Stimulated activated CD8-positive, alpha-beta memory T cell treated with anti-CD3 and anti-CD28 coated beads, Interleukin-4, amount 100 ng/mL, for 1 hour (primary cell): ENCODE measurements at regions not wholly inside any gene's neighbourhood (a gene's known extent, or its start where the extent isn't known, plus 50 kb on each side); places are given as distances from the start of the nearest gene placed in this dataset.
"Not testable (repeated sequence)": the region's sequence is repeated elsewhere in the genome, so short reads cannot be mapped to it uniquely, and the experiment has no call there.

Source experiments
- DNase-seq, 2 donors: peaks; one replicate each; pipeline ENCODE4 v3.0.0-alpha.2; 2020; ENCODE audit warnings: low read depth in 2 of 2, low spot score in 1 of 2

DNA sequence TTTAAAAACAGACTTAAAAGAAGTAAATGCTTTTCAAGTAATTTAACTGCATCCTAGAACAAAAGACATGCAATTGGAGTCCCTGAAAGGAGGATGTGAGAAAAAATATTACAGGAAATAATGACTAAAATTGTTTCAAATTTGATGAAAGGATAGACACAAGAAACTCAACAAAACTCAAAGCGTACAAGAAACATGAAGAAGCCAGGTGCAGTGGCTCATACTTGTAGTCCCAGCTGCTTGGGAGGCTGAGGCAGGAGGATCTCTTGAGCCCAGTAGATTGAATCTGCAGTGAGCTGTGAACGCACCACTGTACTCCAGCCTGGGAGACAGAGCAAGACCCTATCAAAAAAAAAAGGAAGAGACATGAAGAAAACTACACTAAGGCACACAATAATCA is 118.1 kb upstream of the SLC39A10 start:
- no peak for DNase-seq

DNA sequence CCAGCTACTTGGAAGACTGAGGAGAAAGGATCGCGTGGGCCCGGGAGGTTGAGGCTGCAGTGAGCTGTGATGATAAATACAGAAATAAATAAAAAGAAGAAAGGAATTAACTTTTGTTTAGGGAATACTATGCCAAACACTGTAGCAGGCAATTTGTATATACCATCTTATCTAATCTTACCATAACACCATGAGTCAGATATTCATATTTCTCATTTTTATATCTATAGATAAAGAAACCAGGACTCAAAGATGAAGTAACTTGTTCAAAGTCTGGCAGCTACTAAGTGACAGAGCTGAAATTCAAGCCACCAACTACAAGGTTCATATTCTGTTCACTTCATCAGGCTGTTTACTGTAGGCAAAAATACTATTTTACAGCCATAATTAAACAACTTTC is 119.2 kb upstream of the SLC39A10 start:
- DNase-seq: no peak

DNA sequence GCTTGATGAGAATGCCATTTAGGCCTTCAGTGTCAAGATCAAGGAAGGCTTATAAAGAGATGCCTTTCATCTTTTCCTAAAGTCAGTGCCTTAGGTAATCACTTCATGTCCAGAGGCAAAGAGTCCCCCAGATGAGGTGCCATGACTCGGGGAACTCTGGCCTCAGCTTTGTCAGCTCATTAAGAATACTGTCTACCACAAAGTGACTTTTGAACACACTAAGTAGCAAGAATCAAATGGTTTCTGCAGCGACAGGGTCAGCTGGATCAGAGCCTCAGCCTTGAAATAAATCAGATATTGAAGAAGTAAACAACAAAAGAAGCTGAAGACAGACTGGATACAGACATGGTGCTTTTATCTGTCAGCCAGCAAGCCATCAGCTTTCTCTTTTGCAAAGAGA is 120.1 kb upstream of the SLC39A10 start:
- no peak for DNase-seq

DNA sequence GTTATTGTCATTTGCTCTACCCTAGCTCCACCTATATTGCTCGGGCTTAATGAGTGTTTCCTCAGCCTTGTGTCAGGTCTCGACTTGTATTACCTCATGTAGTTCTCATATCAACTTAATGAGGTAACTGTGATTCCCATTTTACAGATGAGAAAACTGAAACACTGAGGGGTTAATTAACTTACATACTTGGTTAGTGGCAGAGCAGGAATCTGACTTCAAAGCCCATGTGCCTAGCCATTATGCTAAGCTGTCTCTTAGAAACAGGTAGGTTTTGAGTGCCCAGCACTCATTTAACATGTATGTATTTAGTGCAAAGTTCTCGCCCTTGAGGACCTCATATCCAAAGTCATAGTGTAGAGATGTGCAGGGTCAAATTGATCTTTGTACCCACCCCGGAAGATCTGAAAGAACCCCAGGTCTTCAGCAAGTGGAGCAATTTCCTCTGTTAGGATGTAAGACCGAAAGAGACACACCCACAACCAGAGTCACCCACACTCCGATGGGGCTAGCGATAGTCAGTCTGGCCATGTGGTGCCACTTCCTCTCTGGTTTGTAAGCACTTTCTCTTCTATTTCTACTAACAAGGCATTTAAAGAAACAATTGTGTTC is 121.0 kb upstream of the SLC39A10 start:
- DNase-seq: peak in 1 of 2 donors; percentile 51

DNA sequence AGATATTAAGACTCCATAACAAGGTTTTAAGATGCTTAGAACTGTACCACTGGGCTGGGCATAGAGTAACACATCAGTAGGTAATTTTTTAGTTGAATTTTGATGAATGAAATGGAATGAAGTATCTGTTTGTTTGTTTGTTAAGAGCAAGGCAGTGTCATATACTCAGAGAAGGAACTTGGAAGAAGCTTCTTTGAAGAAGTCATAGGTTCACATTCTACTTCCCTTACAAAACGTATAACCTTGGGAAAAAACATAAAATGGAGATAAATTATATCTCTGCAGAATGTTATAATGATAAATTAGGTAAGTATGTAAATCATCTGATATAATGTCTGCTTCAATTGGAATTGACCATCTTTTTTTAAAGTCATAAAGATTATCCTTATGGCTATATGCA is 122.1 kb upstream of the SLC39A10 start:
- DNase-seq: no peak

DNA sequence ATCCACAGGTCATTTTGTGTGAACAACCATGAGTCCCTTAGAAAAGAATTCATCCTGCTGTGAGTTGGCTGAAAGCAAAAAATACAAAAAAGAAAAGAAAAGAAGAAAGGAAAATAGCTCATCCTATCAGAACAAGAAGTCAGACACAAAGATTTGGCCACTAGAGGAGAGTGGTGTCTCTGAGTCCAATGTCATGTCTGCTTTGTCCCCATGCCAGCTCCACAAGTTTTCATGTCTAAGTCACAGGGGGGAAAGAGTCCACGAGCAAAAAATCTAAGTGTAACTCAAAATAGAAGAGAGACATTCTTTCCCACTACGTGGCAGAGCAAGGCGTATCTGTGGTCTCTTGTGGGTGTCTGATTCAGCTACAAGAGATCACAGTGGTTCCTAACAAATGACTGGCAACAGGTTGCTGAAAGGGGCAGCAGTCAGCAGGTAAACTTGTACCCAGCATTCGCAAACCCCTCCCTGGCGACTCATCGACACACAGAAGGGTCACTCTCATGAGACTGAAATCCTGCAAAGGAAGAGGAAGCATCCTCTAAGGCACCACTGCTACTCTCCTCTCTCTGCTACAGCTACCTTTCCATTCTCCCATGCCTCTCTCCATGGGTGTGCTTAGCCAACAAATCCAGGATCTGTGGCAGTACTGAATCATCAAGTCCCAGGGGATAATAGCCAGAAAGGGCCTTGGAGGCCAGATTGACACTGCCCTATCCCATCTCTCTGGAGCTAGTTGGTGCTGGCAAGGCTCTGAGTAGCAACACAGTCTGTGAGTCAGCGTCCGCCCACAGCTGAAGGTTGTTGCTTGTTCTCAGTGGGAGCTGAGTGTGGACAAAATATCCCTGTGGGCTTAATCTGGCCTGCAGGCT is 123.0 kb upstream of the SLC39A10 start:
- DNase-seq: peak; percentile 25 to 38

DNA sequence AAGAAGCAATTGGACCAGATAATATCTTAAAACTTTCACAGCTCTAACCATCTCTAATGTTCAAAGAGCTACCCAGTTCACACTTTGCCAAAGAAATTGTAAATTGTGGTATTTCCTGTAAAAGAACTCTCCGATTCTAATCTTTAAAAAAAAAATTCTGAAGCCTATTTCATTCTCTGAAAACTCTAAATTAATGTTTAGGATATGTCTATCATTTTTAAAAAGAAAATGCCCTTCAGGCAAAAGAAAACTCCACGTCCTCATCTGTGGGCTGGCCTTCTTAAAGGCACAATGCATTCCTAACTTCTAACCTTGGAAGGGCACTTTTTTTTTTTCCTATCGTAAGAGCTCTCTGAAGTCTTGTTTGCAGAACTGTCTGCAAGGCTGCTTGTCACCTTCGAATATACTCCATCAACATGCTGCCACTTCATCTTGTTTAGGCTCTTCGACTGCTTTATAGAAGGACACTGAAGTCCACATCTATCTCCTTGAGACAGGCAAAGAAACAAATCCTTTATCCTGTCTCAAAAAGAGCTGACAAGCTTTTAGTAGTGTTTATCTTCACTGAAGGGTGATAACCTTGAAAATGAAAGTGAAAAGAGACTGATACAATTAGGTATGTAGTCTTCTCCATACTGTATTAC is 124.3 kb upstream of the SLC39A10 start:
- no peak for DNase-seq

DNA sequence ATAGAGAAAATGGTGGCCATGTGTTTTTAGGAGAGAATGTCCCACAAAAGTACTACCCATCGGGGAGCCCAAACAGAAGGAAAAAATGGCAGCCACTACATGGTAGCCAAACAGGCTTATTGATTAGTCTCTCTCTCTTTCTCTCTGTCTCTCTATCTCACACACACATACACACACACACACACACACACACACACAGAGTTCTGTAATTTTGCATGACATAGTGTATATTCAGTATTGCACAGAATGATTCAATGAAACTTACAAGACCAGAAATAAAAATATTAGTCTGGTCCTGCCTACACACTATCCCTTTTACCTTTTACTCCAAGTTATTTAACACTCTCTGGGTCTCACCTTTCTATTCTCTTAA is 124.8 kb upstream of the SLC39A10 start:
- no peak for DNase-seq

DNA sequence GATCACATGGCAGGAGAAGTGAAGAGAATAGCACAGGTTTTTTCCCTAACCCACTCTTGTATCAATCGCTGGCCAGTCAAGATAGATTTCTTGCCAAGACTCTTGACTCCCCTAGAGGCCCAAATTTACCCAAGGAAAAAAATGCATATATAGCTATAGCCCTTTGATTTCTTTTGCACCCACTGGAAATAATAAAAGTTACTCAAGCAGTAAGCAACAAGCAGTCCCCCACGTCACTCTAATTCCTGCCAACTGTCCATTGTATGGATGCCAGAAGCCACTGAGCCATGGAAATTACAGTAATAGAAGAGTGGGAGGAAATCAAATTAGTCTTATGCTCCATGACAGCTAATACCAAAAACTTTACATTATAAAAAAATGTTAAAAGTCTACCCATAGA is 125.3 kb upstream of the SLC39A10 start:
- no peak for DNase-seq

DNA sequence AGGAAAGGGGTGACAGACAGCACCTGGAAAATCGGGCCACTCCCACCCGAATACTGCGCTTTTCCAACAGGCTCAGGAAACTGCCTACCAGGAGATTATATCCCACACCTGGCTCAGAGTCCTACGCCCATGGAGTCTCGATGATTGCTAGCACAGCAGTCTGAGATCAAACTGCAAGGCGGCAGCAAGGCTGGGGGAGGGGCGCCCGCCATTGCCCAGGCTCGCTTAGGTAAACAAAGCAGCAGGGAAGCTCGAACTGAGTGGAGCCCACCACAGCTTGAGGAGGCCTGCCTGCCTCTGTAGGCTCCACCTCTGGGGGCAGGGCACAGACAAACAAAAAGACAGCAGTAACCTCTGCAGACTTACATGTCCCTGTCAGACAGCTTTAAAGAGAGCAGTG is 133.8 kb upstream of the SLC39A10 start:
- not testable (repeated sequence) for DNase-seq

DNA sequence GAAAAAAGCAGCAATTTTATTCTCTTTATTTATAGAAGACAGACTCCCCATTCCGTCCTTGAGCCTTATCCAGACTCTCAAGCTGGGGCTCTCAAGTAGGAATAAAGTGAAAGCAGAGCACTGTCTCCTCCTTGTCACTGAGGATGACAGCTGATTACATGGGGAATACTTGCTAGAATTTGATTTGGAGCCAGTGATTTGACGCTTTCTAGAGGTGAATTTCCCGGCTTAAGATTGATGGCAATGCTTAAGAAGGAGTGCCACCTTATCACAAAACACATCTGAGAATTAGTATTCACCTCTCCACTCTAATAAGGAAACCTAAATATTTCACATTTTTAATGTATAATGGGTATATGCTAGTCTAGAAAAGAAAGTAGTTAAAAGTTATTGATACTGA is 135.4 kb upstream of the SLC39A10 start:
- no peak for DNase-seq

DNA sequence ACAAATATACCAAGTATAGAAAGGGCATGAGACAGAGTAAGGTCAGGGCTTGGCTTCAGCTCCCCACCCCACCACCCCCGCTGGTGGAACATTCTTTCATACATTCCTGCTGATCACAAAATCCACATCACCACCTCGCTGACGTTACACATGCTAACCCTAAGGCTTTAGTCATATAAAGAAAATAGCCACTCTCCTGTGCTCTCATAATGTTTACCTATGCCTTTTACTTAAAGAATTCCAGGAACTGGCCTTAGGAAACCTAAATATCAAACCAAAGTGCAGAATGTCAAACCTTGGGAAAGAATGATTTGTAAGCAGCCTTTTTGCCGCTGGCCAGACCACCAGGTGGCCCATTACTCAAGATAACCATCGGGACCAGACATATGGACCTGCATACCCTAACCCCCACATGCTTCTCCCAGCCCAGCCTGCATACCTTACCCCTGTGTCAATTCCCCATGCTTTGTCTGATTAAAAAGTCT is 136.3 kb upstream of the SLC39A10 start:
- DNase-seq: no peak

DNA sequence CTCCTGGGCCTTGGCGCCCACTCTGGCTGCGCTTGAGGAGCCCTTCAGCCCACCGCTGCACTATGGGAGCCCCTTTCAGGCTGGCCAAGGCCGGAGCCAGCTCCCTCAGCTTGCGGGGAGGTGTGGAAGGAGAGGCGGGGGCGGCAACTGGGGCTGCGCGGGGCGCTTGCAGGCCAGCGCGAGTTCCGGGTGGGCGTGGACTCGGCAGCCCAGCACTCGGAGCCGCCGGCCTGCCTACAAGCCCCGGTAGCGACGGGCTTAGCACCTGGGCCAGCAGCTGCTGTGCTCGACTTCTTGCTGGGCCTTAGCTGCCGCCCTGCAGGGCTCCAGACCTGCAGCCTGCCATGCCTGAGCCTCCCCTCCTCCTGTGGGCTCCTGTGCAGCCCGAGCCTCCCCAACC is 141.5 kb upstream of the SLC39A10 start:
- DNase-seq: no peak

DNA sequence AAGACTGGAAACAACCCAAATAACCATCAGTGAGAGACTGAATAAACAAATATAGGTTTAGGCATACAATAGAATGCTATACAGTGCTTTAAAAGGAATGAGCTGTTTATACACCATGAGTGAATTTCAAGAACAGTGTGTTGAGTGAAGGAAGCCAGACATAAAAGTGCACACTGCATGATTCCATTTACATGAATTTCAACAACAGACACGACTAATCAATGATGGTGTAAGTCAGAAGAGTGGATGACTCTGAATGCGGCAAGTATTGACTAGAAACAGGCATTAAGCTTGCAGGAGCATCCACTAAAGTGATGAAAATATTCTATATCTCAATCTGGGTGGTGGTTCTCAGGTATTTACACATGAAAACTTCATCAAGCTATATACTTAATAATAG is 142.7 kb upstream of the SLC39A10 start:
- no peak for DNase-seq

DNA sequence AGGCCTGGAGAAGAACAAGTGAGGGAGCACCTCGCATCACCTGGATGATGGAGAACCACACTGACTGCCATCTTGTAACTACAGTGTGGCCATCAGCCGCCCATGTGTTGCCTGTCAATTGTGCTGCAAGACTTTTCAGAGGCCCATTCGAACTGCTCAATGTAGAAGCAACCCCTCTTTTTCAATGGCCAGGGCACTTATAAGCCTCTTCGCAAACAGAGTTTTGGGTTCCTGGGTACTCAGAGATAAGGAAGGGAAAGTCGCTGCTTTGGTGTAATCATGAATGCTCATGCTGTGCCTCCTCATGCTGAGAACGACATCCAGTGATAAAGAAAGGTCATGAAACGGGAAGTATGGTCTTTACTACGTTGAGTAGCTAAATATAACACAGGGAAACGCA is 143.9 kb upstream of the SLC39A10 start:
- DNase-seq: no peak

DNA sequence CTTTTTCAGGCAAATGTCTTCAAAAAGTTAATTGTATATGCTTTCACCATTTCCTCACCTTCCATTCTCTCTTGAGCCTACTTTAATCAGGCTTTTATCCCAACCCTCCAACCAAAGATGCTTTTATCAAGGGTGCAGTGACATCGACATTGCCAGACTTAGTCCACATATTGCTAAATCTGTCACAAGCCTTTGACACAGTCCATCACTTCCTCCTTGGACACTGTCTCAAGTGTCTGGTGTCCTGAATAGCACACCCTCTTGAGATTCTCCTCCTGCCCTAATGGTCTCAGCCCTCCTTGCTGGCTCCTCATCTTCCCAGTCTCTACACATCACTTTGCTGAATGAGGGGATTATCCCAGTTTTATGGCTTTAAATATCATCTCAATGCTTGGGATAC is 147.5 kb upstream of the SLC39A10 start:
- no peak for DNase-seq

DNA sequence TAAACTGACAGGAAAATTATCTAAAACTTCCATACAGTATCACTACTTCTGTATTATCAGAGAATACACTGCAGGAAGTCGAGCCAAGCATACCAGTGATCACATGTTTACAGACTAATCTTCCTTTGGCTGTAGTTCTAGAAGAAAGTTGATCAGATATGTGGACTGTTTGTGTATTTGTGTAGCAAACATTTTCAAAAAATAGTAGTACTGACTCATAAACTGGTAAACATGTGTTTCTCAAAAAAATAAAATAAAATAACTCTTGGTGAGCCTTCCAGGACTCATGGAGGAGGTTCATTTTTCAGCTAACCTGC is 148.9 kb upstream of the SLC39A10 start:
- no peak for DNase-seq

DNA sequence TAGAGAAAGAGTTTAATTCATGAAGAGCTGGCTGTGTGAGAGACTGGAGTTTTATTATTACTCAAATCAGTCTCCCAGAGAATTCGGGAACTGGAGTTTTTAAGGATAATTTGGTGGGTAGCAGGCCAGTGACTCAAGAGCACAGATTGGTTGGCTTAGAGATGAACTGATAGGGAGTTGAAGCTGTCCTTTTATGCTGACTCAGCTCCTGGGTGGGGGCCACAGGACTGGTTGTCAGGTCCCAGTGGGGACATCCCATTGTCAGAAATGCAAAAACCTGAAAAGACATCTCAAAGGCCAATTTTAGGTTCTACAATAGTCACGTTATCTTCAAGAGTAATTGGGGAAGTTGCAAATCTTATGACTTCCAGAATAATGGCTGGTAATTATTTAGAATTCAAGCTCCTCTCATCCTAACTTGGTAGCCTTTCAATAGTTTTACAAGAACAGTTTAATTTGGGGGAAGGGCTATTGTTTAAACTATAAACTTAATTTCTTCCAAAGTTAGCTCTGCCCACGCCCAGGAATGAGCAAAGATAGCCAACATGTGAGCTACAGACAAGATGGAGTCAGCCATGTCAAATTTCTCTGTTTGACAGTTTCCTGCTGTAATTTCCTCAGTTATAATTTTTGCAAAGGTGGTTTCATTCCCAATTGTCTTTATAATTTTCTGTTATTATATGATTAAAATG is 149.4 kb upstream of the SLC39A10 start:
- no peak for DNase-seq

DNA sequence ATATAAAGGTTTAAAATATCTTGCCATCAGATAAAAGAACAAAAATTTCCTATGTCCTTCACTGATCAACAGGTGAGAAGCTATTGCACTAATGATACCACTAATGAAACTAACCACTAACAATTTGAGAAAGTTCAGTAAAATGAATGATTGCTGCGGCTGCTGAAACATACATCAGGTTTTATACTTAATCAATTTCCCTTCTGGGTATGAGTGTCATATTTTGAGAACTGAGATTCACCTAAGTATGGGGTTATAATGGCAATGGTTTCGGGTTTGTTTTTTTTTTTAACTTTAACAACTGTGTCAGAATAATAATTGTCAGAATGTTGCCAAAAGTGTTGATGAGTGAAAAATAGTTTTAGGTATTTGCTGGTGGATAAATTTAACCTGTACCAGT is 151.3 kb upstream of the SLC39A10 start:
- DNase-seq: no peak

DNA sequence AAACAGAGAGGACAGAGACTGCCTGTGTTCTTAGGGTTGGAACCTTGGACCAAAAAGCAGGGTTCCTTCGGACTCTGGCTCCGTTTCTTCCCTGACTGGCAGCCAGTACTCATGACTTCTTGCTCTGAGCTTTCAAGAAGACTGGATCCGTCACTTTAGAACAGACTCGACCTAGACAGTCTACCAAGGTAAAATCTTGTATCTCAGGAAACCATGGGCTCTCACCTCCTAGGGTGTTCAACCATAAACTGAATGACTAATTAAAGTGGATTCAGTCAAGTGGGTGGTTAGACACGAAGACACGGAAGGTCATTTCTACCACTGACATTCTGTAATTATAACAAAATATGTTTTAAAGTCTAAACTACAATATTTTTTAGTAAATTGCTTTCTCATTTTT is 153.8 kb upstream of the SLC39A10 start:
- no peak for DNase-seq

DNA sequence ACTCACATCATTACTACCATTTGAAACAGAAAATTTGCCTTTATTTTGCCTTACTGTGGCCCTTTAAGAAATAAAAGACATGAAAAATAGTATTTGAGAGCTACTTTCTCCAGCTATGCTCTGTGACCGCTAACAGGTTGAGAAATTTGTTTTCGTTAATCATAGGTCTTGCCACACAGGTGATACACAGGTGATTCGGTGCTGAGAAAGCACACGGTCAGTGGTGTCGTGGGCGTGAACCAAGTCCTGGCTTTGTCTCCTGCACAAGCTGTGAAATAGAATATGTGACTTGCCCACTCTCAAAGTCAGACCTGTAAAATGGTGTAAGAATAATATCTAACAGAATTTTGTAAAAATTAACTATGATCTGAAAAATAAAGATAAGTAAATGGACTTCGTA is 155.3 kb upstream of the SLC39A10 start:
- DNase-seq: no peak

DNA sequence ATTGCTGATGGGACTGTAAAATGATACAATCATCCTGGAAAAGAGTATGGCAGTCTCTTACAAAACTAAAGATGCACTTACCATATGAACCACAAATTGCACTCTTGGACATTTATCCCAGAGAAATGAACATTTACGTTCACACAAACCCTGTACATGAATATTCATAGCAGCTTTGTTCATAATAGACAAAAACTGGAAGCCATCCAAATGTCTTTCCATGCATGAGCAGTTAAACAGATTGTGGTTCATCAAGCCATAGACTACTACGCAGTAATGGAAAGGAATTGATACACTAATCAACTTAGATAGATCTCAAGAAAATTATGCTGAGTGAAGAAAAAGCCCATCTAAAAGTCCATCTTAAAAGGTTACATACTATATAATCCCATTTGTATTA is 156.1 kb upstream of the SLC39A10 start:
- no peak for DNase-seq
